Uterus (tissue), 2 donors: ENCODE measurements at regions not wholly inside any gene's neighbourhood (a gene's known extent, or its start where the extent isn't known, plus 50 kb on each side); places are given as distances from the start of the nearest gene placed in this dataset.

ENCODE experiments used
- POLR2A ChIP-seq, 2 donors: fragments of 450-650 bp; IDR thresholded peaks; one replicate each; pipeline ENCODE4 v1.6.1; 2016; ENCODE audit warnings: antibody characterized with exemption in 2 of 2, mild to moderate bottlenecking in 1 of 2, moderate library complexity in 1 of 2
- TF ChIP-seq, protein P1 (sequence below), 4 experiments: fragments of 200-600 bp in 2 of 4; fragments of 450-650 bp in 2 of 4; sonication (generic) in 2 of 4; IDR thresholded peaks; one replicate each; pipeline ENCODE4 v1.5.1; 2016 to 2019; ENCODE audit warnings: antibody characterized with exemption in 4 of 4, mild to moderate bottlenecking in 2 of 4, moderate library complexity in 1 of 4

GRCh38 chr7:51927738-51928137 is 611.1 kb upstream of the COBL start:
- TF ChIP-seq, protein P1, sequence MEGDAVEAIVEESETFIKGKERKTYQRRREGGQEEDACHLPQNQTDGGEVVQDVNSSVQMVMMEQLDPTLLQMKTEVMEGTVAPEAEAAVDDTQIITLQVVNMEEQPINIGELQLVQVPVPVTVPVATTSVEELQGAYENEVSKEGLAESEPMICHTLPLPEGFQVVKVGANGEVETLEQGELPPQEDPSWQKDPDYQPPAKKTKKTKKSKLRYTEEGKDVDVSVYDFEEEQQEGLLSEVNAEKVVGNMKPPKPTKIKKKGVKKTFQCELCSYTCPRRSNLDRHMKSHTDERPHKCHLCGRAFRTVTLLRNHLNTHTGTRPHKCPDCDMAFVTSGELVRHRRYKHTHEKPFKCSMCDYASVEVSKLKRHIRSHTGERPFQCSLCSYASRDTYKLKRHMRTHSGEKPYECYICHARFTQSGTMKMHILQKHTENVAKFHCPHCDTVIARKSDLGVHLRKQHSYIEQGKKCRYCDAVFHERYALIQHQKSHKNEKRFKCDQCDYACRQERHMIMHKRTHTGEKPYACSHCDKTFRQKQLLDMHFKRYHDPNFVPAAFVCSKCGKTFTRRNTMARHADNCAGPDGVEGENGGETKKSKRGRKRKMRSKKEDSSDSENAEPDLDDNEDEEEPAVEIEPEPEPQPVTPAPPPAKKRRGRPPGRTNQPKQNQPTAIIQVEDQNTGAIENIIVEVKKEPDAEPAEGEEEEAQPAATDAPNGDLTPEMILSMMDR (IDR thresholded peaks at IDR 0.05) = no peak
- TF ChIP-seq POLR2A (IDR thresholded peaks at IDR 0.05) = no peak
